Ishikawa (cell line): ENCODE measurements at regions not wholly inside any gene's neighbourhood (a gene's known extent, or its start where the extent isn't known, plus 50 kb on each side); places are given as distances from the start of the nearest gene placed in this dataset.

ENCODE experiments used
- EP300 ChIP-seq: IDR thresholded peaks from 2 replicates; pipeline ENCODE4 v1.6.1; 2012; ENCODE audit warnings: borderline replicate concordance
- FOXM1 ChIP-seq: IDR thresholded peaks from 2 replicates; pipeline ENCODE4 v1.6.1; 2012; ENCODE audit warnings: low read depth, borderline replicate concordance
- TF ChIP-seq, protein P1 (sequence below): IDR thresholded peaks from 2 replicates; pipeline ENCODE4 v1.6.1; 2012

DNA sequence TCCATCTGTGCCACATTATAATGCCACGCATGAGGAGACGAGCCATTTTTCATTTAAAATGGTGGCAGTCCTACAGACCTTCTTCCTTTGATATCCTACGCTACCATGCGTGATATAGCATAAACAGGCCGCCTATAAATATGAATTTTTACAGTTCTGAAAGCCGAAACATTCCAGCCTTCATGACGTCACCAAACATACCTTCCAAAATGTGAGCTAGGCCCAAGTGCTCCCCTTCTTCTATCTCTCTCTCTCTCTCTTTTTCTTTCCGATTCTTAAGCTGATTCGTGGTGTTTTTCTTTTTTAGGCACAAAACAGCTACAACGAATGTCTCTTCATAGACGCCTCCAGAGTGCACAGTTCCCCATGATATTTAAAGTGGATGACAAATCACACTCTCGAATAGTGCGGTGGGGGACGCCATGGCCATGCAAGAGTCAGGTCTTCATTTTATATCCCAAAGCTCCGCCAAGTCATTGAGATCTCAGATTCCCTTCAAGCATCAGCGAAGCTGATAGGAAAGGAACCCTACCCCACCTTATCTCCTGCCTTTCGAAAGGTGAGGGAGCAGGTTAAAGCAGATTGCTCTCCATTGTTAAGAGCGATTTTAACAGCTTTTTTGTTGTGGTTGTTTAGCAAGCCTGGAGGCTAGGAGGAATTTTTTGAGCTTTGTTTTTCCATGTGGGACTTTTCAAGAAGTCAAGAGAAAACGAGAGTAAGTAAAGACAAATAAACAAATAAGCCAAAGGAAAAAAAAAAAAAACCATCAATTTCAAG, 436.3 kb downstream of the CMPK2 start:
- no peak for TF ChIP-seq FOXM1
- no peak for TF ChIP-seq EP300
- TF ChIP-seq, protein P1, sequence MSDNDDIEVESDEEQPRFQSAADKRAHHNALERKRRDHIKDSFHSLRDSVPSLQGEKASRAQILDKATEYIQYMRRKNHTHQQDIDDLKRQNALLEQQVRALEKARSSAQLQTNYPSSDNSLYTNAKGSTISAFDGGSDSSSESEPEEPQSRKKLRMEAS, result no peak
